ENCODE measurements at regions not wholly inside any gene's neighbourhood (a gene's known extent, or its start where the extent isn't known, plus 50 kb on each side); places are given as distances from the start of the nearest gene placed in this dataset.

GRCh38 chr1:99573431-99574217 is 72.3 kb upstream of the PALMD start (continued):
- no peak for TF ChIP-seq SP4 (IDR thresholded peaks at IDR 0.05; ENCODE audit: low read length)
- TF ChIP-seq CEBPB (IDR thresholded peaks at IDR 0.05; ENCODE audit: low read depth, low read length) = no peak
